Gastrocnemius medialis (tissue), 4 donors: ENCODE measurements at regions not wholly inside any gene's neighbourhood (a gene's known extent, or its start where the extent isn't known, plus 50 kb on each side); places are given as distances from the start of the nearest gene placed in this dataset.

Experiments
- POLR2A ChIP-seq, 2 donors: fragments of 450-650 bp; IDR thresholded peaks; one replicate each; pipeline ENCODE4 v1.6.1; 2017; ENCODE audit warnings: antibody characterized with exemption in 2 of 2, mild to moderate bottlenecking in 2 of 2, moderate library complexity in 2 of 2
- TF ChIP-seq, protein P1 (sequence below), 5 experiments: fragments of 450-650 bp in 3 of 5; fragments of 200-600 bp in 2 of 5; sonication (generic) in 2 of 5; IDR thresholded peaks in 4 of 5; conservative IDR thresholded peaks in 1 of 5; 1 replicate in 4 of 5; 2 replicates in 1 of 5; pipeline ENCODE4 v1.5.1; 2016 to 2019; ENCODE audit warnings: antibody characterized with exemption in 5 of 5, mild to moderate bottlenecking in 3 of 5, moderate library complexity in 3 of 5

DNA sequence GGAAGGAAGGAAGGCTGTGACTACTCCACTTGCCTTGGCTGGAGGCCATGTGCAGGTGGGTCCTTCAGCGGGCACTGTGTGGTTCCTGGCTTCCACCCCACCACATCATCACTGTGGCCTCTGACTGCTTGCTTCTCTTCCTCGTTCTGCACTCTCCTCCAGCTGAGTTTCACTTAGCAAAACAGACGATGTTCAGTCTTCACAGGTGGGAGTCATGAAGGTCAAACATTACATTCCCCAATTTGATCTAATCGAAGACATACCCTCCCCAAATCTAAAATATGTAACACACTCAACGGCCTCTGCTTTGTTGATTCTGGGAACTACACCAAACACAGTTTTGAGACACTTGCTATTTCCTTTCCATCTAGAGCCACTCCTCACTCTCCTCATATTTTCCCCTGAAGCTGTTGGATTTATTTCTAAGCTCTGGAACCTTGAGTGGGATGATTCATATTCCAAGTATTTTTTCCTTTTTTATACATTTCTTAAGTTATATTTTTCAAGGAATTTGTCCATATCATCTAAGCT lies 132.5 kb upstream of the FOXA2 start:
- TF ChIP-seq, protein P1, sequence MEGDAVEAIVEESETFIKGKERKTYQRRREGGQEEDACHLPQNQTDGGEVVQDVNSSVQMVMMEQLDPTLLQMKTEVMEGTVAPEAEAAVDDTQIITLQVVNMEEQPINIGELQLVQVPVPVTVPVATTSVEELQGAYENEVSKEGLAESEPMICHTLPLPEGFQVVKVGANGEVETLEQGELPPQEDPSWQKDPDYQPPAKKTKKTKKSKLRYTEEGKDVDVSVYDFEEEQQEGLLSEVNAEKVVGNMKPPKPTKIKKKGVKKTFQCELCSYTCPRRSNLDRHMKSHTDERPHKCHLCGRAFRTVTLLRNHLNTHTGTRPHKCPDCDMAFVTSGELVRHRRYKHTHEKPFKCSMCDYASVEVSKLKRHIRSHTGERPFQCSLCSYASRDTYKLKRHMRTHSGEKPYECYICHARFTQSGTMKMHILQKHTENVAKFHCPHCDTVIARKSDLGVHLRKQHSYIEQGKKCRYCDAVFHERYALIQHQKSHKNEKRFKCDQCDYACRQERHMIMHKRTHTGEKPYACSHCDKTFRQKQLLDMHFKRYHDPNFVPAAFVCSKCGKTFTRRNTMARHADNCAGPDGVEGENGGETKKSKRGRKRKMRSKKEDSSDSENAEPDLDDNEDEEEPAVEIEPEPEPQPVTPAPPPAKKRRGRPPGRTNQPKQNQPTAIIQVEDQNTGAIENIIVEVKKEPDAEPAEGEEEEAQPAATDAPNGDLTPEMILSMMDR (IDR thresholded peaks at IDR 0.05 in 4 of 5, conservative IDR thresholded peaks at IDR 0.05 in 1 of 5): no peak
- no peak for TF ChIP-seq POLR2A (IDR thresholded peaks at IDR 0.05)
